CD14-positive monocyte (primary cell): ENCODE measurements at regions not wholly inside any gene's neighbourhood (a gene's known extent, or its start where the extent isn't known, plus 50 kb on each side); places are given as distances from the start of the nearest gene placed in this dataset.
"Not testable (repeated sequence)": the region's sequence is repeated elsewhere in the genome, so short reads cannot be mapped to it uniquely, and the experiment has no call there.

Experiments used
- DNase-seq, 3 donors: peaks; one replicate each; pipeline ENCODE4 v3.0.0-alpha.2; 2011 to 2022
- H2AFZ ChIP-seq: 2 replicates; pipeline ENCODE4 v1.6.0; 2012; ENCODE audit warnings: mild to moderate bottlenecking, low read depth, low read length, inconsistent platforms; ENCODE audit not compliant: insufficient read depth, poor library complexity, severe bottlenecking
- H3K27ac ChIP-seq, 2 donors: 1 replicate in 1 of 2; 2 replicates in 1 of 2; pipeline ENCODE4 v1.5.1; 2012 to 2013; ENCODE audit warnings: low read length in 2 of 2, control low read depth in 1 of 2, inconsistent platforms in 1 of 2, low read depth in 1 of 2, mild to moderate bottlenecking in 1 of 2
- H3K27me3 ChIP-seq, 2 donors: one replicate each; pipeline versions ENCODE4 v1.6.0 to v1.6.1; 2011 to 2013; ENCODE audit warnings: low read length in 2 of 2; ENCODE audit not compliant: control insufficient read depth in 2 of 2, insufficient read depth in 2 of 2
- H3K36me3 ChIP-seq, 2 donors: replicated peaks in 1 of 2; 1 replicate in 1 of 2; 2 replicates in 1 of 2; pipeline versions ENCODE4 v1.5.1 to v1.6.1; 2012 to 2013; ENCODE audit warnings: low read length in 2 of 2, control low read depth in 1 of 2, inconsistent platforms in 1 of 2, mild to moderate bottlenecking in 1 of 2; ENCODE audit not compliant: insufficient read depth in 2 of 2, control insufficient read depth in 1 of 2
- H3K4me1 ChIP-seq, 2 donors: 1 replicate in 1 of 2; 2 replicates in 1 of 2; pipeline versions ENCODE4 v1.5.1 to v1.6.1; 2012 to 2013; ENCODE audit warnings: low read length in 2 of 2, control low read depth in 1 of 2, inconsistent platforms in 1 of 2, mild to moderate bottlenecking in 1 of 2, moderate library complexity in 1 of 2; ENCODE audit not compliant: insufficient read depth in 2 of 2, control insufficient read depth in 1 of 2
- H3K4me2 ChIP-seq: replicated peaks from 2 replicates; pipeline ENCODE3; 2012; ENCODE audit warnings: low read length, moderate library complexity, mild to moderate bottlenecking; ENCODE audit not compliant: poor library complexity, severe bottlenecking; ENCODE audit errors: extremely low read depth
- H3K4me3 ChIP-seq, 3 experiments: fragments of 200-600 bp in 1 of 3; sonication (generic) in 1 of 3; replicated peaks in 1 of 3; 1 replicate in 2 of 3; 2 replicates in 1 of 3; pipeline ENCODE4 v1.5.1; 2011 to 2013; ENCODE audit warnings: low read length in 3 of 3, mild to moderate bottlenecking in 3 of 3, control low read depth in 2 of 3, low read depth in 2 of 3, inconsistent platforms in 1 of 3, moderate library complexity in 1 of 3
- H3K79me2 ChIP-seq: 2 replicates; pipeline ENCODE4 v1.6.0; 2012; ENCODE audit warnings: mild to moderate bottlenecking, control low read depth, inconsistent platforms, low read length, moderate library complexity; ENCODE audit not compliant: insufficient read depth
- H3K9ac ChIP-seq: 2 replicates; pipeline ENCODE4 v1.6.0; 2017; ENCODE audit warnings: low read length, mild to moderate bottlenecking; ENCODE audit not compliant: insufficient read depth, poor library complexity, severe bottlenecking
- H3K9me3 ChIP-seq, 2 donors: replicated peaks in 1 of 2; 1 replicate in 1 of 2; 2 replicates in 1 of 2; pipeline versions ENCODE4 v1.5.1 to v1.6.1; 2012 to 2013; ENCODE audit warnings: low read length in 2 of 2, control low read depth in 1 of 2; ENCODE audit not compliant: control insufficient read depth in 1 of 2, insufficient read depth in 1 of 2
- H4K20me1 ChIP-seq: 2 replicates; pipeline ENCODE4 v1.6.0; 2012; ENCODE audit warnings: mild to moderate bottlenecking, low read length, control low read depth, moderate library complexity; ENCODE audit not compliant: insufficient read depth
- H3K27ac Mint-ChIP-seq, 7 donors: one replicate each; pipeline ENCODE4 v1.8.0; 2020; ENCODE audit warnings: mild to moderate bottlenecking in 7 of 7, mixed read lengths in 7 of 7, moderate library complexity in 6 of 7, inconsistent platforms in 2 of 7
- H3K27me3 Mint-ChIP-seq, 3 donors: one replicate each; pipeline ENCODE4 v1.8.0; 2021 to 2022; ENCODE audit warnings: low read depth in 3 of 3, mild to moderate bottlenecking in 3 of 3, mixed read lengths in 3 of 3, moderate library complexity in 3 of 3, inconsistent platforms in 1 of 3
- H3K36me3 Mint-ChIP-seq, 2 donors: one replicate each; pipeline ENCODE4 v1.8.0; 2020; ENCODE audit warnings: mixed read lengths in 2 of 2, inconsistent platforms in 1 of 2, mild to moderate bottlenecking in 1 of 2
- H3K4me1 Mint-ChIP-seq: one replicate; pipeline ENCODE4 v1.8.0; 2020; ENCODE audit warnings: mild to moderate bottlenecking, mixed read lengths
- H3K4me3 Mint-ChIP-seq, 2 donors: one replicate each; pipeline ENCODE4 v1.8.0; 2020; ENCODE audit warnings: mild to moderate bottlenecking in 2 of 2, mixed read lengths in 2 of 2, moderate library complexity in 1 of 2
- H3K9me3 Mint-ChIP-seq, 7 donors: one replicate each; pipeline ENCODE4 v1.8.0; 2020 to 2022; ENCODE audit warnings: mixed read lengths in 7 of 7, mild to moderate bottlenecking in 6 of 7, moderate library complexity in 6 of 7, inconsistent platforms in 2 of 7
- WGBS: methylation state at CpG from one replicate; pipeline ENCODE4 v1.1.5; 2013; ENCODE audit warnings: missing lambda C conversion rate; ENCODE audit not compliant: insufficient coverage; 5-methylcytosine and 5-hydroxymethylcytosine counted together
- intact Hi-C, 2 donors: fragments of 100-400 bp; cut with micrococcal nuclease; formaldehyde crosslinking; loops; one replicate each; pipeline versions ENCODE4 v1.15.0 to v1.15.1; 2023
- TF ChIP-seq, protein P1 (sequence below): fragments of 200-600 bp; IDR thresholded peaks from one replicate; pipeline ENCODE4 v1.8.0; 2022; ENCODE audit warnings: antibody characterized with exemption, mild to moderate bottlenecking

DNA sequence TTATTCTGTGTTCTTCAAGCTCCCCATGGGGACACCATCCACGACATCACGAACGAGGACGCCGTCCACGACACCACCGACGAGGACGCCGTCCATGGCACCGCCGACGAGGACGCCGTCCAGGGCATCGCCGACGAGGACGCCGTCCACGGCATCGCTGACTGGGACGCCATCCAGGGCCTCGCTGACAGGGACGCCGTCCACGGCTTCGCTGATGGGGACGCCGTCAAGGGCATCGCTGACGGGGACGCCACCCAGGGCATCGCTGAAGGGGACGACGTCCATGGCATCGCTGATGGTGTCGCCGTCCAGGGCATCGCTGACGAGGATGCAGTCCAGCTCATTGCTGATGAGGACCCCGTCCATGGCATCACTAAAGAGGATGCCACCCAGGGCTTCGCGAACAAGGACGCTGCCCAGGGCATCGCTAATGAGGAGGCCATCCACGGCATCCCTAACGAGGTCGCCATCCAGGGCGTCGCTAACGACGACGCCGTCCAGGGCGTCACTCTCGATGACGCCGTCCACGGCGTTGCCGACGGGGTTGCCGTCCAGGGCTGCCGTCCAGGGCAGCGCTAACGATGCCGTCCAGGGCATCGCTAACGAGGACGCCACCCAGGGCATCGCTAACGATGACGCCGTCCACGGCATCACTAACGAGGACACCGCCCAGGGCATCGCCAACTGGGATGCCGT, 949.2 kb downstream of the TUBA3C start:
- Mint-ChIP-seq H3K36me3 (no peaks in the 10 kb centered on the region), H3K9me3 (peaks cover 0 to 40% (median 20%) of the 10 kb centered on the region in 7 donors), H3K27ac (no peak overlapping the region), H3K4me1 (no peaks in the 10 kb centered on the region), H3K27me3 (no peaks in the 10 kb centered on the region), H3K4me3 (no peak overlapping the region)
- H2AFZ ChIP-seq: no peak overlapping the region
- no peaks in the 10 kb centered on the region for H3K36me3 ChIP-seq
- no peak overlapping the region for H3K4me2 ChIP-seq
- H3K4me1 ChIP-seq: no peaks in the 10 kb centered on the region
- H3K27me3 ChIP-seq: no peaks in the 10 kb centered on the region
- no peaks in the 10 kb centered on the region for H4K20me1 ChIP-seq
- H3K9ac ChIP-seq: no peak overlapping the region
- H3K9me3 ChIP-seq: peaks cover 56 to 65% of the 10 kb centered on the region in 2 donors
- no peak overlapping the region for H3K4me3 ChIP-seq
- no peak overlapping the region for H3K27ac ChIP-seq
- WGBS: 96% methylated on average over 80 of the region's 80 CpGs
- intact Hi-C loops: no loop called here
- no peak for DNase-seq
- H3K79me2 ChIP-seq: no peaks in the 10 kb centered on the region
- TF ChIP-seq, protein P1, sequence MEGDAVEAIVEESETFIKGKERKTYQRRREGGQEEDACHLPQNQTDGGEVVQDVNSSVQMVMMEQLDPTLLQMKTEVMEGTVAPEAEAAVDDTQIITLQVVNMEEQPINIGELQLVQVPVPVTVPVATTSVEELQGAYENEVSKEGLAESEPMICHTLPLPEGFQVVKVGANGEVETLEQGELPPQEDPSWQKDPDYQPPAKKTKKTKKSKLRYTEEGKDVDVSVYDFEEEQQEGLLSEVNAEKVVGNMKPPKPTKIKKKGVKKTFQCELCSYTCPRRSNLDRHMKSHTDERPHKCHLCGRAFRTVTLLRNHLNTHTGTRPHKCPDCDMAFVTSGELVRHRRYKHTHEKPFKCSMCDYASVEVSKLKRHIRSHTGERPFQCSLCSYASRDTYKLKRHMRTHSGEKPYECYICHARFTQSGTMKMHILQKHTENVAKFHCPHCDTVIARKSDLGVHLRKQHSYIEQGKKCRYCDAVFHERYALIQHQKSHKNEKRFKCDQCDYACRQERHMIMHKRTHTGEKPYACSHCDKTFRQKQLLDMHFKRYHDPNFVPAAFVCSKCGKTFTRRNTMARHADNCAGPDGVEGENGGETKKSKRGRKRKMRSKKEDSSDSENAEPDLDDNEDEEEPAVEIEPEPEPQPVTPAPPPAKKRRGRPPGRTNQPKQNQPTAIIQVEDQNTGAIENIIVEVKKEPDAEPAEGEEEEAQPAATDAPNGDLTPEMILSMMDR: no peak

DNA sequence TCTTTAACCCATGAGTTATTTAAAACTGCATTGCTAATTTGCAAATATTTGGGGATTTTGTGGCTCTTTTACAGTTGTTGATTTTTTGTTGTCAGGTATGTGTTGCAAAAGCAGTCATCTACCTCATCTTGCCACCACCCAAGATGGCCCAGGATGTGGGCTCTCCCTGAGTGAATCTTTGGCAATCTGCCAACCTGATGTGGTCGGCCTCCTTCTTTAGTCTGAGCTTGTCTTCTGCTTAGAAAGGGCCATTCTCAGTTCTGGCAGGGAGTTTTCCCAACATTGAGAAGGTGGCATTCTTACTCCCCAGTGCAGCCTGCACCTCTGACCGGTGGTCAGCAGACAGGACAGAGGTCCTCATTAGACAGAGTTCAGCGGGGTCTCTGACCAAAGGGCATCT, 957.2 kb downstream of the TUBA3C start:
- H3K36me3 Mint-ChIP-seq, H4K20me1 ChIP-seq, H3K4me3 Mint-ChIP-seq, H3K79me2 ChIP-seq, H3K27ac Mint-ChIP-seq, H3K27me3 ChIP-seq, intact Hi-C loops, H3K4me1 Mint-ChIP-seq, H3K27ac ChIP-seq, H3K36me3 ChIP-seq, H2AFZ ChIP-seq, H3K4me2 ChIP-seq, H3K9ac ChIP-seq, DNase-seq, H3K4me1 ChIP-seq, H3K4me3 ChIP-seq, H3K27me3 Mint-ChIP-seq: not testable (repeated sequence)
- 71% methylated on average over 3 of the region's 3 CpGs for WGBS
- peaks cover 11 to 14% of the 10 kb centered on the region in 2 donors for H3K9me3 ChIP-seq
- H3K9me3 Mint-ChIP-seq: peaks cover 0 to 25% (median 9%) of the 10 kb centered on the region in 7 donors

DNA sequence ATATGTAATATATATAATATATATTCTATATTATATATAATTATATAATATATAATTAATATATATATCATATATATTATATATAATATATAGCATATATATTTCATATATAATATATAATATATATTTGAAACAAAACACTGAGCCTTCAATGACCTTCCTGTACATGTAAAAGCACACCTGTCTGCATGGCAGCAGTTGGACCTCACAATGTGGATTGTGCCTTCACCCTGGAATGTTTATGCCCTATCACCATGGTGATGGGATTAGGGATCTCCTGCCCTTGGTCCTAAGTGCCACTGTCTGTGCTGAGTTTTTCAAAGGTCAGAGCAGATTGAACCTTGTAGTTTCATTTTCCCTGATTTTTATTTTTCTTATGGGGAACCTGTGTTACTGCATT, 966.9 kb downstream of the TUBA3C start:
- H3K4me3 Mint-ChIP-seq, H3K27ac Mint-ChIP-seq, H4K20me1 ChIP-seq, H2AFZ ChIP-seq, H3K9ac ChIP-seq, H3K27me3 ChIP-seq, H3K4me1 Mint-ChIP-seq, H3K27me3 Mint-ChIP-seq, H3K27ac ChIP-seq, H3K4me1 ChIP-seq, DNase-seq, H3K79me2 ChIP-seq, H3K4me3 ChIP-seq, H3K36me3 Mint-ChIP-seq, H3K36me3 ChIP-seq, intact Hi-C loops, H3K4me2 ChIP-seq: not testable (repeated sequence)
- peaks cover 9 to 24% (median 15%) of the 10 kb centered on the region in 7 donors for H3K9me3 Mint-ChIP-seq
- peaks cover 12 to 20% of the 10 kb centered on the region in 2 donors for H3K9me3 ChIP-seq

DNA sequence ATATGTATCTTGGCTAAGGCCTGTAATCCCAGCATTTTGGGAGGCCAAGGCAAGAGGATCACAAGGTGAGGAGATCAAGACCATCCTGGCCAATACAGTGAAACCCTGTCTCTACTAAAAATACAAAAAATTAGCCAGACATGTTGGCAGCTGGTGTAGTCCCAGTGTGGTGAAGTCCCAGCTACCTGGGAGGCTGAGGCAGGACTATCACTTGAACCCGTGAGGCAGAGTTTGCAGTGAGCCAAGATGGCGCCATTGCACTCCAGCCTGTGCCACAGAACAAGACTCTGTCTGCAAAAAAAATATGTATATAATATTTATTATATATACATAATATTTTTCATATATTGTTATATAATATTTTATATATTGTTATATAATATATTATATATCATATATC, 968.1 kb downstream of the TUBA3C start:
- DNase-seq, H3K4me3 ChIP-seq, H3K27me3 Mint-ChIP-seq, H3K4me1 ChIP-seq, H3K4me1 Mint-ChIP-seq, intact Hi-C loops, H3K27me3 ChIP-seq, H3K4me3 Mint-ChIP-seq, H3K36me3 ChIP-seq, H3K27ac ChIP-seq, H3K79me2 ChIP-seq, H3K4me2 ChIP-seq, H3K27ac Mint-ChIP-seq, H3K36me3 Mint-ChIP-seq, H3K9ac ChIP-seq, H2AFZ ChIP-seq, H4K20me1 ChIP-seq: not testable (repeated sequence)
- WGBS: 83% methylated on average over 1 of the region's 2 CpGs
- peaks cover 9 to 20% (median 15%) of the 10 kb centered on the region in 7 donors for H3K9me3 Mint-ChIP-seq
- peaks cover 12 to 23% of the 10 kb centered on the region in 2 donors for H3K9me3 ChIP-seq
